Ishikawa (cell line): ENCODE measurements at regions not wholly inside any gene's neighbourhood (a gene's known extent, or its start where the extent isn't known, plus 50 kb on each side); places are given as distances from the start of the nearest gene placed in this dataset.

Source experiments
- CEBPB ChIP-seq: IDR thresholded peaks from 2 replicates; pipeline ENCODE4 v1.6.1; 2012
- CREB1 ChIP-seq: IDR thresholded peaks from 2 replicates; pipeline ENCODE4 v1.6.1; 2012; ENCODE audit warnings: low read depth
- EGR1 ChIP-seq: IDR thresholded peaks from 2 replicates; pipeline ENCODE4 v1.6.1; 2012
- EP300 ChIP-seq: IDR thresholded peaks from 2 replicates; pipeline ENCODE4 v1.6.1; 2012; ENCODE audit warnings: borderline replicate concordance
- FOXM1 ChIP-seq: IDR thresholded peaks from 2 replicates; pipeline ENCODE4 v1.6.1; 2012; ENCODE audit warnings: low read depth, borderline replicate concordance
- NFIC ChIP-seq: IDR thresholded peaks from 2 replicates; pipeline ENCODE4 v1.6.1; 2012
- RAD21 ChIP-seq: IDR thresholded peaks from 2 replicates; pipeline ENCODE4 v1.6.1; 2012; ENCODE audit warnings: low read depth
- TAF1 ChIP-seq: IDR thresholded peaks from 2 replicates; pipeline ENCODE4 v1.6.1; 2012; ENCODE audit warnings: low read depth, mild to moderate bottlenecking
- TCF12 ChIP-seq: IDR thresholded peaks from 2 replicates; pipeline ENCODE4 v1.6.1; 2012; ENCODE audit warnings: low read depth
- TEAD4 ChIP-seq: IDR thresholded peaks from 2 replicates; pipeline ENCODE4 v1.6.1; 2012
- YY1 ChIP-seq: IDR thresholded peaks from 2 replicates; pipeline ENCODE4 v1.6.1; 2012; ENCODE audit warnings: low read depth
- ZBTB7A ChIP-seq: IDR thresholded peaks from 2 replicates; pipeline ENCODE4 v1.6.1; 2012; ENCODE audit warnings: low read depth
- TF ChIP-seq, protein P1 (sequence below): IDR thresholded peaks from 2 replicates; pipeline ENCODE4 v1.6.1; 2012; ENCODE audit warnings: low read depth, mild to moderate bottlenecking
- TF ChIP-seq, protein P2 (sequence below): IDR thresholded peaks from 2 replicates; pipeline ENCODE4 v1.6.1; 2012
- TF ChIP-seq, protein P3 (sequence below): IDR thresholded peaks from 2 replicates; pipeline ENCODE4 v1.6.1; 2012

DNA sequence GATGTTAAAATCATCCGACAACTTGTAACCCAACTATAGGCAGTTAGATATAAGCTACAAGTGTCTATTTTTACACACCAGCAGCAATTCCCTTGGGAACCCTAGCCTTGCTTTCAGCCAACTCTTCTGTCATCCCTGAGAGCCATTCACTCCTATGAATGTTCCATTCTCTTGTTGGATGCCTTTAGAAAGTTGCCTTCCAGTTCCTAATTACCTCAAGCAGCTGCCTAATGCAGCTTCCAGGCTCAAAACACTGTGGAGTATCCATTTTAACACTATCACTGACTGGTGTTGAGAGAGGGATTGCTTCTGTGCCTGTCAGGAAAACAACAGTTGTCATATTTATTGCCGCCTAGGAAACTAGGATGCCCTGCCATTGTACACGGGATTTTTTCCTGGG is 402.0 kb upstream of the ACVR2A start:
- TF ChIP-seq CREB1: no peak
- TF ChIP-seq EP300: no peak
- TF ChIP-seq TCF12: no peak
- TF ChIP-seq, protein P1, sequence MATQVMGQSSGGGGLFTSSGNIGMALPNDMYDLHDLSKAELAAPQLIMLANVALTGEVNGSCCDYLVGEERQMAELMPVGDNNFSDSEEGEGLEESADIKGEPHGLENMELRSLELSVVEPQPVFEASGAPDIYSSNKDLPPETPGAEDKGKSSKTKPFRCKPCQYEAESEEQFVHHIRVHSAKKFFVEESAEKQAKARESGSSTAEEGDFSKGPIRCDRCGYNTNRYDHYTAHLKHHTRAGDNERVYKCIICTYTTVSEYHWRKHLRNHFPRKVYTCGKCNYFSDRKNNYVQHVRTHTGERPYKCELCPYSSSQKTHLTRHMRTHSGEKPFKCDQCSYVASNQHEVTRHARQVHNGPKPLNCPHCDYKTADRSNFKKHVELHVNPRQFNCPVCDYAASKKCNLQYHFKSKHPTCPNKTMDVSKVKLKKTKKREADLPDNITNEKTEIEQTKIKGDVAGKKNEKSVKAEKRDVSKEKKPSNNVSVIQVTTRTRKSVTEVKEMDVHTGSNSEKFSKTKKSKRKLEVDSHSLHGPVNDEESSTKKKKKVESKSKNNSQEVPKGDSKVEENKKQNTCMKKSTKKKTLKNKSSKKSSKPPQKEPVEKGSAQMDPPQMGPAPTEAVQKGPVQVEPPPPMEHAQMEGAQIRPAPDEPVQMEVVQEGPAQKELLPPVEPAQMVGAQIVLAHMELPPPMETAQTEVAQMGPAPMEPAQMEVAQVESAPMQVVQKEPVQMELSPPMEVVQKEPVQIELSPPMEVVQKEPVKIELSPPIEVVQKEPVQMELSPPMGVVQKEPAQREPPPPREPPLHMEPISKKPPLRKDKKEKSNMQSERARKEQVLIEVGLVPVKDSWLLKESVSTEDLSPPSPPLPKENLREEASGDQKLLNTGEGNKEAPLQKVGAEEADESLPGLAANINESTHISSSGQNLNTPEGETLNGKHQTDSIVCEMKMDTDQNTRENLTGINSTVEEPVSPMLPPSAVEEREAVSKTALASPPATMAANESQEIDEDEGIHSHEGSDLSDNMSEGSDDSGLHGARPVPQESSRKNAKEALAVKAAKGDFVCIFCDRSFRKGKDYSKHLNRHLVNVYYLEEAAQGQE: no peak
- TF ChIP-seq FOXM1: no peak
- no peak for TF ChIP-seq NFIC
- TF ChIP-seq EGR1: no peak
- no peak for TF ChIP-seq TAF1
- no peak for TF ChIP-seq CEBPB
- no peak for TF ChIP-seq TEAD4
- no peak for TF ChIP-seq RAD21
- TF ChIP-seq, protein P2, sequence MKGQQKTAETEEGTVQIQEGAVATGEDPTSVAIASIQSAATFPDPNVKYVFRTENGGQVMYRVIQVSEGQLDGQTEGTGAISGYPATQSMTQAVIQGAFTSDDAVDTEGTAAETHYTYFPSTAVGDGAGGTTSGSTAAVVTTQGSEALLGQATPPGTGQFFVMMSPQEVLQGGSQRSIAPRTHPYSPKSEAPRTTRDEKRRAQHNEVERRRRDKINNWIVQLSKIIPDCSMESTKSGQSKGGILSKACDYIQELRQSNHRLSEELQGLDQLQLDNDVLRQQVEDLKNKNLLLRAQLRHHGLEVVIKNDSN: no peak
- no peak for TF ChIP-seq YY1
- TF ChIP-seq, protein P3, sequence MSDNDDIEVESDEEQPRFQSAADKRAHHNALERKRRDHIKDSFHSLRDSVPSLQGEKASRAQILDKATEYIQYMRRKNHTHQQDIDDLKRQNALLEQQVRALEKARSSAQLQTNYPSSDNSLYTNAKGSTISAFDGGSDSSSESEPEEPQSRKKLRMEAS: no peak
- TF ChIP-seq ZBTB7A: no peak

DNA sequence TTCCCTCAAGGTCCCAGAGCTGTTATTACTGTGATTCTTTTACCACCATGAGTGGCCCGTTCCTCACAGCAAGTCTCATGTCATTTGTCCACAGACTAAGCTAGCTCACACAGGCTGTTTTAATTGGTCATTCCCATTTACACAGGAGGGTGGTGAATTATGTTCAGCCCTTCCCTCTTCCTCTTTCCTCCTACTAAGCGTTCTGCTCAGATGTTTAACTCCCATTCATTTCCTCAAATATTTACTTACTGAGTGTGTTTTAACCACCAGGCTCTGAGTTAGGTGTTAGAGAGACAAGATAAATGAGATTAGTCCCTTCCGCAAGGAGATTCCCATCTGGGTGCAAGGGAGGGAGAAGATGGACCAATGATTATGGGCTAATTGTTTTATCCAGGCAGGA is 403.6 kb upstream of the ACVR2A start:
- TF ChIP-seq, protein P2: no peak
- TF ChIP-seq TEAD4: no peak
- no peak for TF ChIP-seq NFIC
- no peak for TF ChIP-seq CREB1
- no peak for TF ChIP-seq RAD21
- TF ChIP-seq CEBPB: no peak
- no peak for TF ChIP-seq TAF1
- no peak for TF ChIP-seq EP300
- no peak for TF ChIP-seq YY1
- TF ChIP-seq EGR1: no peak
- TF ChIP-seq FOXM1: no peak
- TF ChIP-seq, protein P1: no peak
- TF ChIP-seq, protein P3: no peak
- TF ChIP-seq ZBTB7A: no peak
- no peak for TF ChIP-seq TCF12

DNA sequence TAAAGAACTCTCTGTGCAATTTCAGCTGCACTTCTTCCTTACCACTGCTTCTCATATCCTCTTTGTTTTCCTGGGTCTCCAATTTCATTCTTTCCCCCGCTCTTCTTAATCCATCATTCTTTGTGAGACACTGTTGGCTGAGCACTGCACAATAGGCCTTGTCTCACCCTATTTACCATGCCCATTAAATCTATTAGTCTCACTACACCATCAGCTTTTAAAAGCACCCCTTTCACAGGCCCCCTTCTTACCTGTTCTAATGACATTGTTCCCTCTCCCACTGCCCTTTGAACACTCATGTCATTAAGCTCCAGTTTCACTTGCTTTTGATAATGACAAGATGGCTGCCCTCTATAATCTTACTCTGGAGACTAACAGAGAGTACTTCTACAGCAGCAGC is 404.1 kb upstream of the ACVR2A start:
- peak; percentile 18; the same call in 1 of the 2 replicates for TF ChIP-seq NFIC
- no peak for TF ChIP-seq CEBPB

DNA sequence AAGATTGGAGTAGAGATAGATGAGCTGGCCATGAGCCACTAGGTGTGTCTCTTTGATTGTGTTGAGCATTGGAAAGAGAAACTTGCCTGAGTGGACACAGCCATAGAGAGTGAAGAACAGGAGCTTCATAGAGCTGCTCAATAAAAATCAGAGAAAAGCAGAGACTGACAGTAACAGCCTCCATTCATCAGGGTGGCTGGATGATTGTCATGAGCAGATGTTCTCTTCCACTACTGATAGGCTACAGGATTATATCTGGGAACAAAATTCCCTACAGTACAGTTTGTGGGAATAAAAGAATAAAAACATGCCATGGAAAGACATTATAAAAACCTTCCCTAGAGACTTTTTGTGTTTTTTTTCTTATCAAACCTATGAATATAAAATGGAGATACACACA is 404.8 kb upstream of the ACVR2A start:
- TF ChIP-seq, protein P3: no peak
- TF ChIP-seq EGR1 (no peak), TAF1 (no peak), CREB1 (no peak), YY1 (no peak), FOXM1 (no peak), NFIC (no peak), EP300 (no peak)
- TF ChIP-seq, protein P2: no peak

DNA sequence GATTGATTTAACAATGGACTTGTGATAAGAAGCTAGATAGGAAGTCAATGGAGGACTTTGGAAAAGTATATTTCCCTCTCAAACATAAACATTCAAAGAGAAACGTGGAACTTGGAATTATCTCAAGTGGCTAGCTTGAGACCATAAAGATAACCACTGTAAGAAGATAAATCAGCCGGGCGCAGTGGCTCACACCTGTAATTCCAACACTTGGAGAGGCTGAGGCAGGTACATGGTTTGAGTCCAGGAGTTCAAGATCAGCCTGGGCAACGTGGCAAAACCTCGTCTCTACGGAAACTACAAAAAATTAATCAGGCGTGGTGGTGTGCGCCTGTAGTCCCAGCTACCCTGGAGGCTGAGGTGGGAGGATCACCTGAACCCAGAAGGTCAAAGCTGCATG is 405.9 kb upstream of the ACVR2A start:
- TF ChIP-seq, protein P1: no peak
- no peak for TF ChIP-seq NFIC
- TF ChIP-seq, protein P2: no peak
- no peak for TF ChIP-seq EP300
- TF ChIP-seq TAF1: no peak
- TF ChIP-seq FOXM1: no peak
- no peak for TF ChIP-seq TCF12
- no peak for TF ChIP-seq RAD21
- no peak for TF ChIP-seq TEAD4
- TF ChIP-seq CREB1: no peak
- no peak for TF ChIP-seq EGR1
- no peak for TF ChIP-seq CEBPB
- no peak for TF ChIP-seq YY1
- TF ChIP-seq, protein P3: no peak
- no peak for TF ChIP-seq ZBTB7A
